ENCODE measurements at regions not wholly inside any gene's neighbourhood (a gene's known extent, or its start where the extent isn't known, plus 50 kb on each side); places are given as distances from the start of the nearest gene placed in this dataset.

DNA sequence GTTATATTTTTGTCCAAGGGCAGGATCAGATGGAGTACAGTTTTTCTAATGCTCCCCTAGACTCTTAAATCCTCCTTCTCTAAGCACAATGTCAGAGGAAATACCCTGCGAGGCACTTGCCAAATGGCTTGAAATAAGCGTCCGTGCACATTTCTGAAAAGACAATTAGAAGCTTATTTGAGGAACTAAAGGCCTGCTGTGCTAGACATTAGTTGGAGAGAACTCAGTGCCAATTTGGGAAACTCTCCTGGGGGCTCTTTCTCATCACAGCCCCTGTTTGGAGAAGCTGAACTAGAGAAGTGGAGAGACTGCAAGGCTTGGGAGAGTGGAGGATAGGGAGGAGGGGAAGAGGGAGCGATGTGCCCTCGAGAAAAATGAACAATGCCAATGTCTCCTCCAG is 247.6 kb upstream of the C2CD4B start:
- TF ChIP-seq, protein P1, sequence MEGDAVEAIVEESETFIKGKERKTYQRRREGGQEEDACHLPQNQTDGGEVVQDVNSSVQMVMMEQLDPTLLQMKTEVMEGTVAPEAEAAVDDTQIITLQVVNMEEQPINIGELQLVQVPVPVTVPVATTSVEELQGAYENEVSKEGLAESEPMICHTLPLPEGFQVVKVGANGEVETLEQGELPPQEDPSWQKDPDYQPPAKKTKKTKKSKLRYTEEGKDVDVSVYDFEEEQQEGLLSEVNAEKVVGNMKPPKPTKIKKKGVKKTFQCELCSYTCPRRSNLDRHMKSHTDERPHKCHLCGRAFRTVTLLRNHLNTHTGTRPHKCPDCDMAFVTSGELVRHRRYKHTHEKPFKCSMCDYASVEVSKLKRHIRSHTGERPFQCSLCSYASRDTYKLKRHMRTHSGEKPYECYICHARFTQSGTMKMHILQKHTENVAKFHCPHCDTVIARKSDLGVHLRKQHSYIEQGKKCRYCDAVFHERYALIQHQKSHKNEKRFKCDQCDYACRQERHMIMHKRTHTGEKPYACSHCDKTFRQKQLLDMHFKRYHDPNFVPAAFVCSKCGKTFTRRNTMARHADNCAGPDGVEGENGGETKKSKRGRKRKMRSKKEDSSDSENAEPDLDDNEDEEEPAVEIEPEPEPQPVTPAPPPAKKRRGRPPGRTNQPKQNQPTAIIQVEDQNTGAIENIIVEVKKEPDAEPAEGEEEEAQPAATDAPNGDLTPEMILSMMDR (IDR thresholded peaks at IDR 0.05; ENCODE audit: insufficient read depth, low read length) = no peak
- TF ChIP-seq, protein P2, sequence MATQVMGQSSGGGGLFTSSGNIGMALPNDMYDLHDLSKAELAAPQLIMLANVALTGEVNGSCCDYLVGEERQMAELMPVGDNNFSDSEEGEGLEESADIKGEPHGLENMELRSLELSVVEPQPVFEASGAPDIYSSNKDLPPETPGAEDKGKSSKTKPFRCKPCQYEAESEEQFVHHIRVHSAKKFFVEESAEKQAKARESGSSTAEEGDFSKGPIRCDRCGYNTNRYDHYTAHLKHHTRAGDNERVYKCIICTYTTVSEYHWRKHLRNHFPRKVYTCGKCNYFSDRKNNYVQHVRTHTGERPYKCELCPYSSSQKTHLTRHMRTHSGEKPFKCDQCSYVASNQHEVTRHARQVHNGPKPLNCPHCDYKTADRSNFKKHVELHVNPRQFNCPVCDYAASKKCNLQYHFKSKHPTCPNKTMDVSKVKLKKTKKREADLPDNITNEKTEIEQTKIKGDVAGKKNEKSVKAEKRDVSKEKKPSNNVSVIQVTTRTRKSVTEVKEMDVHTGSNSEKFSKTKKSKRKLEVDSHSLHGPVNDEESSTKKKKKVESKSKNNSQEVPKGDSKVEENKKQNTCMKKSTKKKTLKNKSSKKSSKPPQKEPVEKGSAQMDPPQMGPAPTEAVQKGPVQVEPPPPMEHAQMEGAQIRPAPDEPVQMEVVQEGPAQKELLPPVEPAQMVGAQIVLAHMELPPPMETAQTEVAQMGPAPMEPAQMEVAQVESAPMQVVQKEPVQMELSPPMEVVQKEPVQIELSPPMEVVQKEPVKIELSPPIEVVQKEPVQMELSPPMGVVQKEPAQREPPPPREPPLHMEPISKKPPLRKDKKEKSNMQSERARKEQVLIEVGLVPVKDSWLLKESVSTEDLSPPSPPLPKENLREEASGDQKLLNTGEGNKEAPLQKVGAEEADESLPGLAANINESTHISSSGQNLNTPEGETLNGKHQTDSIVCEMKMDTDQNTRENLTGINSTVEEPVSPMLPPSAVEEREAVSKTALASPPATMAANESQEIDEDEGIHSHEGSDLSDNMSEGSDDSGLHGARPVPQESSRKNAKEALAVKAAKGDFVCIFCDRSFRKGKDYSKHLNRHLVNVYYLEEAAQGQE (IDR thresholded peaks at IDR 0.05; ENCODE audit: insufficient replicate concordance, low read depth) = no peak
- TF ChIP-seq POLR2AphosphoS5 (IDR thresholded peaks at IDR 0.05; ENCODE audit: low read depth) = no peak
- TF ChIP-seq GABPA (IDR thresholded peaks at IDR 0.05; ENCODE audit: low read depth) = no peak
- no peak for TF ChIP-seq SPI1 (IDR thresholded peaks at IDR 0.05; ENCODE audit: borderline replicate concordance, low read depth)
